OCI-LY7 (cell line): ENCODE measurements at regions not wholly inside any gene's neighbourhood (a gene's known extent, or its start where the extent isn't known, plus 50 kb on each side); places are given as distances from the start of the nearest gene placed in this dataset.
"Not testable (repeated sequence)": the region's sequence is repeated elsewhere in the genome, so short reads cannot be mapped to it uniquely, and the experiment has no call there.

Experiments
- EZH2phosphoT487 ChIP-seq: fragments of 200-600 bp; sonication (generic); IDR thresholded peaks from 2 replicates; pipeline ENCODE4 v1.6.1; 2018; ENCODE audit warnings: low read depth, borderline replicate concordance, mild to moderate bottlenecking, mixed run types, antibody characterized with exemption, low read length, moderate library complexity, mixed read lengths
- TF ChIP-seq, protein P1 (sequence below): fragments of 200-600 bp; sonication (generic); conservative IDR thresholded peaks from 2 replicates; pipeline ENCODE4 v1.5.1; 2014; ENCODE audit warnings: mild to moderate bottlenecking, antibody characterized with exemption, low read length, moderate library complexity, mixed read lengths

DNA sequence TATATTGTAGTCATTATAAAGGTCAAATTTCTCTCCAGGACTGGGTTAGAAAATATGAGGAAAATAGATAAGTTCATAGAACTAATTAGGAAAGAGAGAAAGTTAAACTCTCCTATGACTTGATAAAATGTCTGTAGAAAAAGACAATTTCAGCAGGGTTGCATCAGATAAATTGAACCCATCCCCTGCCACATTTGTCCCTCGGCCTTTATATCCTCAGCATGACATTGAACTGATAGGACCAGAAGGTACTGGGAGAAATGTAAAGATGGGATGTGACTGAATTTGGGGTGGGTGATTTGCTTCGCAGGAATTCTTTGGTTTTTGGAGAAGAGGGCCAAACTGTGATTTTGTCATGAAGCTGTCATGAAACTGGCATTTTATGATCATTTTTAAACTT is 68.1 kb upstream of the KIF2A start:
- TF ChIP-seq, protein P1, sequence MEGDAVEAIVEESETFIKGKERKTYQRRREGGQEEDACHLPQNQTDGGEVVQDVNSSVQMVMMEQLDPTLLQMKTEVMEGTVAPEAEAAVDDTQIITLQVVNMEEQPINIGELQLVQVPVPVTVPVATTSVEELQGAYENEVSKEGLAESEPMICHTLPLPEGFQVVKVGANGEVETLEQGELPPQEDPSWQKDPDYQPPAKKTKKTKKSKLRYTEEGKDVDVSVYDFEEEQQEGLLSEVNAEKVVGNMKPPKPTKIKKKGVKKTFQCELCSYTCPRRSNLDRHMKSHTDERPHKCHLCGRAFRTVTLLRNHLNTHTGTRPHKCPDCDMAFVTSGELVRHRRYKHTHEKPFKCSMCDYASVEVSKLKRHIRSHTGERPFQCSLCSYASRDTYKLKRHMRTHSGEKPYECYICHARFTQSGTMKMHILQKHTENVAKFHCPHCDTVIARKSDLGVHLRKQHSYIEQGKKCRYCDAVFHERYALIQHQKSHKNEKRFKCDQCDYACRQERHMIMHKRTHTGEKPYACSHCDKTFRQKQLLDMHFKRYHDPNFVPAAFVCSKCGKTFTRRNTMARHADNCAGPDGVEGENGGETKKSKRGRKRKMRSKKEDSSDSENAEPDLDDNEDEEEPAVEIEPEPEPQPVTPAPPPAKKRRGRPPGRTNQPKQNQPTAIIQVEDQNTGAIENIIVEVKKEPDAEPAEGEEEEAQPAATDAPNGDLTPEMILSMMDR: not testable (repeated sequence)
- TF ChIP-seq EZH2phosphoT487: not testable (repeated sequence)
